ENCODE measurements at regions not wholly inside any gene's neighbourhood (a gene's known extent, or its start where the extent isn't known, plus 50 kb on each side); places are given as distances from the start of the nearest gene placed in this dataset.

GRCh38 chr16:48913384-48913783 lies 303.4 kb upstream of the N4BP1 start:
- no peak for TF ChIP-seq JUND (IDR thresholded peaks at IDR 0.05; ENCODE audit: low read depth)
- DNase-seq (ENCODE audit: low read depth in 1 of 2, low spot score in 1 of 2), result no peak
- in situ Hi-C loops (cut with HindIII; ENCODE audit: low pct_unique_long_range_greater_than_20kb, low sequenced_read_pairs), result no loop called here

DNA sequence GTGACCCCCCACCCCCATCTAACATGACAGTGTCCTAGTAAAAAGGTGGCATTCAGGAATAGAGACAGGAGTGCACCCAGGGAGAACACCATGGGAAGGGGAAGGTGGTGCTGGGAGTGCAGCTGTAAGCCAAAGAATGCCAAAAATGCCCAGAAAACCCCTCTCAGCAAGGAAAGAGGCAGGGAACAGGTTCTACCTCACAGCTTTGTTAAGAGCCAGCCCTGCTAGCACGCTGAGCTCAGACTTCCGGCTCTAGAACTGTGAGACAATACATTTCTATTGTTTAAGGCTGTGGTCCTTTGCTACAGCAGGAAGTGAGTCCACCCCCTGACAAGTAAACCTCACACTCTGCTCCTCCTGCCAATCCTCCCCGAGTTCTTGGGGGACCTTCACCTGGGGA lies 302.4 kb upstream of the N4BP1 start:
- no peak for DNase-seq (ENCODE audit: low read depth in 1 of 2, low spot score in 1 of 2)
- TF ChIP-seq JUND (IDR thresholded peaks at IDR 0.05; ENCODE audit: low read depth), result no peak
- in situ Hi-C loops (cut with HindIII; ENCODE audit: low pct_unique_long_range_greater_than_20kb, low sequenced_read_pairs), result no loop called here

GRCh38 chr16:48911700-48912099 lies 301.7 kb upstream of the N4BP1 start:
- in situ Hi-C loops (cut with HindIII; ENCODE audit: low pct_unique_long_range_greater_than_20kb, low sequenced_read_pairs), result no loop called here
- TF ChIP-seq JUND (IDR thresholded peaks at IDR 0.05; ENCODE audit: low read depth), result no peak
- no peak for DNase-seq (ENCODE audit: low read depth in 1 of 2, low spot score in 1 of 2)

GRCh38 chr16:48910214-48910613 lies 300.2 kb upstream of the N4BP1 start:
- in situ Hi-C loops (cut with HindIII; ENCODE audit: low pct_unique_long_range_greater_than_20kb, low sequenced_read_pairs), result no loop called here
- TF ChIP-seq JUND (IDR thresholded peaks at IDR 0.05; ENCODE audit: low read depth), result no peak
- DNase-seq (ENCODE audit: low read depth in 1 of 2, low spot score in 1 of 2), result no peak

- in situ Hi-C loops (cut with HindIII; ENCODE audit: low pct_unique_long_range_greater_than_20kb, low sequenced_read_pairs), result no loop called here
- no peak for TF ChIP-seq JUND (IDR thresholded peaks at IDR 0.05; ENCODE audit: low read depth)
- no peak for DNase-seq (ENCODE audit: low read depth in 1 of 2, low spot score in 1 of 2)
Measured at GRCh38 chr16:48909231-48909630, 299.3 kb upstream of the N4BP1 start.

DNA sequence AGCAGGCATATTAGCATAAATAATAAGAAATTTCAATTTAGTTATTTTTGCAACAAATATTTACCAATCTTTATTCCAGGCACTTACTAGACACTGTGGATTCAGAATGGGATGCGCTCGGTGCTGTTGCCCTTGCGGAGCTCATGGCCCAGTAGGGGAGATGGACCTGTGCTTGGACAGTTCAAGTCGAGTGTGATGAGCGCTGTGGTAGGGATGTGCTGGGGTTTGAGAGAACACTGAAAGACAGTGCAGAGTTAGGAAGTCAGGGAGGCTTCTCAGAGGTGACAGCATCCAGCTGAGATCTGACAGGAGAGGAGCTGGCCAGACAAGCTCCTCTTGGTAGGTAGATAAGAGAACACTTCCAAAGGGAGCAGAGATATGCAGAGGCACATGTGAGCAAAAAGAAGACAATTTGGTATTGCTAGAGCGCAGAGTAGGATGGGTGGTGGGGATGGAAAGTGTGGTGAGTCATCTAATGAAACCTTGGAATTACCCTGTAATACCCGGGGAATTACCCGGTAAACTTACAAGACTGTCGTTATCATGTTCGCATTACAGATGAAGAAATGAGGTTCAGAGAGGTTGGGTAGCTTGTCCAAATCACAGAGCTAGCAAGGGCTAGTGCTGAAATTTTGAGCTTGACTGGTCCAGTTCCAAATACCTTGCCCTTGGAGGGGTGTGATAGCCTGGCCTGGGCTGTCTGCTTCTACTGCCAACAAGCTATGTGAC lies 298.1 kb upstream of the N4BP1 start:
- TF ChIP-seq JUND (IDR thresholded peaks at IDR 0.05; ENCODE audit: low read depth), result no peak
- DNase-seq (ENCODE audit: low read depth in 1 of 2, low spot score in 1 of 2), result no peak
- in situ Hi-C loops (cut with HindIII; ENCODE audit: low pct_unique_long_range_greater_than_20kb, low sequenced_read_pairs), result no loop called here

DNA sequence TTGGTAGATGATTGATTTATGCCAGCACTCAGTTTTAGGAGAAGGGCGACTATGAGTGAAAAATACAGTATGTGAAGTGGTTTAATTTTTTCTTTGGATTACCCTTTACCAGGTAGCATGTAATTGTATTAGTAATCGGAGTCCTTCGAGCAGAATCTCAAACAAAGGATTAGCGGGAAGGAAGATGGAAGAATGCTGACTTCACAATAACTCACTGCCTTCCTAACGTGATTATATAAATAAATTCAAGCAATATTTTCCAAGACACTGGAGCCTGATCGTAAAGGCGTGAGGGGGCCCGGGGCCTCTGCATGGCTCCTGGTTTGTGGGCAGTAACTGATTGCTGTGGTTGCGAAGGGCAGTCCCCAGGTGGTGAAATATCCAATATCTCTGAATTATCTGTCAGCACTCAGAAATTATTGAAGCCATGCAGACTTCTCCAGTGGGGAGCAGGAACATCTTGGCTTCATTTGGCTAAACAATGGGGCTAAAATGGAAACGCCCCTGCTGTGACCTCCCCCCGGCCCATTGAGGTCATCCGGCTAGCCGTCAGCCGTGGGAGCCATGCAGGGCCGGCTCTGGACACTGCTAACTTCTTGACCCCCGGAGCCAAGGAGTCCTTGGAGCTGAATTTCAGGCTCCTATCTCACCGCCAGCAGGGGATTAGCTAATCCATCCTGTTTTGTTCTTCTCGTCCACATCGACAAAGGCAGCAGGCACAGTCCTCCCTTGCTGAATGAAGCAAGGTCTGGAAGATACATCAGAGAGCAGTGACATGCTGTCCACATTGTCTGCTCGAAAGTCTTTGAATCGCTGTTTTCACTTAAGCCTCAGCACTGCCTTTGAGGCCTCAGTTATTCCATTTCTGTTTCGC lies 295.9 kb upstream of the N4BP1 start:
- in situ Hi-C loops (cut with HindIII; ENCODE audit: low pct_unique_long_range_greater_than_20kb, low sequenced_read_pairs), result no loop called here
- TF ChIP-seq JUND (IDR thresholded peaks at IDR 0.05; ENCODE audit: low read depth), result no peak
- DNase-seq (ENCODE audit: low read depth in 1 of 2, low spot score in 1 of 2), result no peak

GRCh38 chr16:48904333-48904732 lies 294.4 kb upstream of the N4BP1 start:
- TF ChIP-seq JUND (IDR thresholded peaks at IDR 0.05; ENCODE audit: low read depth), result no peak
- in situ Hi-C loops (cut with HindIII; ENCODE audit: low pct_unique_long_range_greater_than_20kb, low sequenced_read_pairs), result no loop called here
- DNase-seq (ENCODE audit: low read depth in 1 of 2, low spot score in 1 of 2), result no peak

DNA sequence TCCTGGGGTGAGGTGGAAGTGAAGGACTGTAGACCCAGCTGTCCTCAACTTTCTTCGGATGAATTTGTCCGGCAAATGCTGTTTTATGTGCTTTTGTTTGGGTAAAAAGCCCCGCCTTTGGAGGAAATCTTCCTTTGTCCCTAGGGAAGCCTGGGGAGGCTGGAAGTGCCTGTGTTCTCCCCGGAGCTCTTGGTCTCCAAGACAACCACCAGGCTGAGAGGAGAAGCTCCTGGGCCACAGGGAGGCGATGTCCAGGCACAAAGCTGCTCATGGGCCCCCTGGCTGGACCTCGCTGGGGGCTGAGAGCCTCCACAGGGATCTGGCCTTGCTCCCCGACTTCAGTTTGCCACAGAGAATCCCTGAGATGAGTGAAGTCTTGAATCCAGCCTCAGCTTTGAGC lies 293.1 kb upstream of the N4BP1 start:
- DNase-seq (ENCODE audit: low read depth in 1 of 2, low spot score in 1 of 2), result no peak
- in situ Hi-C loops (cut with HindIII; ENCODE audit: low pct_unique_long_range_greater_than_20kb, low sequenced_read_pairs), result no loop called here
- TF ChIP-seq JUND (IDR thresholded peaks at IDR 0.05; ENCODE audit: low read depth), result no peak

GRCh38 chr16:48901712-48902374 lies 291.9 kb upstream of the N4BP1 start:
- in situ Hi-C loops (cut with HindIII; ENCODE audit: low pct_unique_long_range_greater_than_20kb, low sequenced_read_pairs), result no loop called here
- TF ChIP-seq JUND (IDR thresholded peaks at IDR 0.05; ENCODE audit: low read depth), result no peak

GRCh38 chr16:48899500-48899899 lies 289.5 kb upstream of the N4BP1 start:
- no peak for DNase-seq (ENCODE audit: low read depth in 1 of 2, low spot score in 1 of 2)
- in situ Hi-C loops (cut with HindIII; ENCODE audit: low pct_unique_long_range_greater_than_20kb, low sequenced_read_pairs), result no loop called here
- no peak for TF ChIP-seq JUND (IDR thresholded peaks at IDR 0.05; ENCODE audit: low read depth)

More at GRCh38 chr16:48901712-48902374, 291.9 kb upstream of the N4BP1 start:
- no peak for DNase-seq (ENCODE audit: low read depth in 1 of 2, low spot score in 1 of 2)

- in situ Hi-C loops (cut with HindIII; ENCODE audit: low pct_unique_long_range_greater_than_20kb, low sequenced_read_pairs), result no loop called here
- no peak for DNase-seq (ENCODE audit: low read depth in 1 of 2, low spot score in 1 of 2)
- TF ChIP-seq JUND (IDR thresholded peaks at IDR 0.05; ENCODE audit: low read depth), result no peak
Measured at GRCh38 chr16:48897698-48898205, 287.8 kb upstream of the N4BP1 start.

GRCh38 chr16:48895142-48895541 lies 285.2 kb upstream of the N4BP1 start:
- in situ Hi-C loops (cut with HindIII; ENCODE audit: low pct_unique_long_range_greater_than_20kb, low sequenced_read_pairs), result no loop called here
- DNase-seq (ENCODE audit: low read depth in 1 of 2, low spot score in 1 of 2), result no peak
- TF ChIP-seq JUND (IDR thresholded peaks at IDR 0.05; ENCODE audit: low read depth), result no peak

Measured in T47D (cell line).